KMS-11 (cell line): ENCODE measurements at regions not wholly inside any gene's neighbourhood (a gene's known extent, or its start where the extent isn't known, plus 50 kb on each side); places are given as distances from the start of the nearest gene placed in this dataset.

ENCODE experiments used
- H2AFZ ChIP-seq: fragments of 200-600 bp; sonication (generic); 2 replicates; pipeline ENCODE4 v1.6.1; 2016; ENCODE audit warnings: antibody characterized with exemption, mixed run types, low read depth
- H3K27ac ChIP-seq: fragments of 200-600 bp; sonication (generic); 2 replicates; pipeline ENCODE4 v1.6.1; 2016; ENCODE audit warnings: mild to moderate bottlenecking, mixed run types
- H3K27me3 ChIP-seq: fragments of 200-600 bp; sonication (generic); 2 replicates; pipeline ENCODE4 v1.6.1; 2017; ENCODE audit warnings: mild to moderate bottlenecking, low read depth, mixed run types, moderate library complexity; ENCODE audit not compliant: insufficient read depth
- H3K36me3 ChIP-seq: fragments of 200-600 bp; sonication (generic); 2 replicates; pipeline ENCODE4 v1.6.1; 2017; ENCODE audit warnings: mild to moderate bottlenecking, mixed run types; ENCODE audit not compliant: insufficient read depth
- H3K4me1 ChIP-seq: fragments of 200-600 bp; sonication (generic); 2 replicates; pipeline ENCODE4 v1.6.1; 2016; ENCODE audit warnings: mild to moderate bottlenecking, low read depth, mixed run types; ENCODE audit not compliant: poor library complexity, severe bottlenecking
- H3K4me2 ChIP-seq: fragments of 200-600 bp; sonication (generic); 2 replicates; pipeline ENCODE4 v1.7.0; 2016; ENCODE audit warnings: mild to moderate bottlenecking, mixed run types
- H3K4me3 ChIP-seq: fragments of 200-600 bp; sonication (generic); IDR thresholded peaks from 2 replicates; pipeline ENCODE4 v1.6.1; 2017; ENCODE audit warnings: low read depth, low read length, mixed read lengths; ENCODE audit not compliant: insufficient read depth
- H3K79me2 ChIP-seq: fragments of 200-600 bp; sonication (generic); 2 replicates; pipeline ENCODE4 v1.6.1; 2016; ENCODE audit warnings: low read depth, mixed run types; ENCODE audit not compliant: insufficient read depth
- H3K9ac ChIP-seq: fragments of 200-600 bp; sonication (generic); 2 replicates; pipeline ENCODE4 v1.6.1; 2016; ENCODE audit warnings: mild to moderate bottlenecking, mixed run types
- H4K20me1 ChIP-seq: fragments of 200-600 bp; sonication (generic); 2 replicates; pipeline ENCODE4 v1.6.1; 2016; ENCODE audit warnings: mild to moderate bottlenecking, mixed run types; ENCODE audit not compliant: insufficient read depth
- CTCF ChIP-seq: fragments of 200-600 bp; sonication (generic); conservative IDR thresholded peaks from 2 replicates; pipeline ENCODE4 v1.6.1; 2017; ENCODE audit warnings: low read depth, mild to moderate bottlenecking, antibody characterized with exemption, low read length, moderate library complexity, mixed read lengths

DNA sequence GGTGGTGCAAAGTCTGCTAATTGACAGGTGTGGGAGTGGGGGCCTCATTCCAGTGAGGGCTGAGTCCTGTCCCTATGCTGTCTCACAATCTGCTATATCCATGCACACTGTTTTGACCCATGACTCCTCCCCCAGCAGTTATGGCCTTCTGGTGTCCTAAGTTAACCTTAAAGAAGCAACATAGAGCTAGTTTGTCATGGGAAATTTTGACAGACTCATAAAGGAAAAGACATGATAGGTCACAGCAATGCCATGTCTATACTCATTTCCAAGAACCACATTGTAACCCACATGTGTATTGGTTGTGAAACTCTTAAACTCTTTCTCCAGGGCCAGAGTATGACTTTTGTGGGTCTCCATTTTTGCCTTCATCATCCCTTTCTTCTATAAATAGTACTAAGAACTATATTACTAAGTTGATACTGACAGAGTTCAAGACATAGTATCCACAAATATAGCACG is 78.2 kb upstream of the SLC1A4 start:
- peaks cover 36% of the 10 kb centered on the region for H3K4me1 ChIP-seq
- no peak overlapping the region for H3K4me2 ChIP-seq
- no peak for TF ChIP-seq CTCF
- no peak overlapping the region for H3K9ac ChIP-seq
- H4K20me1 ChIP-seq, result no peaks in the 10 kb centered on the region
- H3K79me2 ChIP-seq, result no peaks in the 10 kb centered on the region
- no peaks in the 10 kb centered on the region for H3K36me3 ChIP-seq
- no peaks in the 10 kb centered on the region for H3K27me3 ChIP-seq
- no peak overlapping the region for H3K27ac ChIP-seq
- H2AFZ ChIP-seq, result no peak overlapping the region
- no peak overlapping the region for H3K4me3 ChIP-seq

DNA sequence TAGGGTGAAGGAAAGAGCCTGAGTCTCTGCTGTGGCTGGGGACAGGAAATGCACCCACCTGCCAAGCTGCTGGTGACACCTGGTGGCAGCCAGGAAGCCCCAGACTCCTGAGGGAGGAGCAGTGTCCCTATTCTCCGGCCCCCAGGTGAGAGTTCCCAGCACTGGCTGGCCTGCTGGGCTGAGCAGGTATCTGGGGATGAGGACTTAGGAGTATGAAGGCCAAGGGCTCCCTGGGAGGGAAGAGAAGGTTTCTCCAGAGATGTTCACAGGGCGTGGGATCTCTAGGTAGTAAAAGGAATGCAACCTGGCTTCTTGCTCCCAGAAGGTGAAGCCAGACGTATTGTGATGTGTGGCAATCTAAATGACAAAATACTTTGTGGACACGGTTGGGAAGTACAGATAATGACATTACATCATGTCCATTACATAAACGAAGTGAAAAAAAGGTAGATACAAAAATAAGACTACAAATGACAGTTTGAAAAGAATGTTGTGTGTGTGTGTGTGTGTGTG is 75.8 kb upstream of the SLC1A4 start:
- H3K36me3 ChIP-seq, result no peaks in the 10 kb centered on the region
- no peak overlapping the region for H3K27ac ChIP-seq
- H3K79me2 ChIP-seq, result peaks cover 2% of the 10 kb centered on the region; the same call in 1 of the 2 replicates
- H3K4me2 ChIP-seq, result no peak overlapping the region; the same call in 1 of the 2 replicates
- H3K4me1 ChIP-seq, result peaks cover 55% of the 10 kb centered on the region
- no peak overlapping the region for H2AFZ ChIP-seq
- no peaks in the 10 kb centered on the region for H3K27me3 ChIP-seq
- no peak overlapping the region for H3K4me3 ChIP-seq
- peak; percentile 38; the same call in 1 of the 2 replicates for TF ChIP-seq CTCF
- H3K9ac ChIP-seq, result no peak overlapping the region
- H4K20me1 ChIP-seq, result no peaks in the 10 kb centered on the region

- no peaks in the 10 kb centered on the region for H3K36me3 ChIP-seq
- no peaks in the 10 kb centered on the region for H4K20me1 ChIP-seq
- H3K4me1 ChIP-seq, result peaks cover 64% of the 10 kb centered on the region
- TF ChIP-seq CTCF, result no peak
- peak overlapping the region; percentile 63; the same call in 1 of the 2 replicates for H3K4me2 ChIP-seq
- peak overlapping the region; percentile 57; the same call in 1 of the 2 replicates for H3K27ac ChIP-seq
- no peak overlapping the region for H3K4me3 ChIP-seq
- no peak overlapping the region for H3K9ac ChIP-seq
- peaks cover 5% of the 10 kb centered on the region; the same call in 1 of the 2 replicates for H3K79me2 ChIP-seq
- H2AFZ ChIP-seq, result no peak overlapping the region
- no peaks in the 10 kb centered on the region for H3K27me3 ChIP-seq
Measured at GRCh38 chr2:64914247-64914646, 75.0 kb upstream of the SLC1A4 start.

GRCh38 chr2:64914735-64915509 is 74.3 kb upstream of the SLC1A4 start:
- Histone ChIP-seq H3K27me3 (no peaks in the 10 kb centered on the region), H3K4me2 (peak overlapping the region; percentile 63), H3K36me3 (no peaks in the 10 kb centered on the region), H3K79me2 (peaks cover 5% of the 10 kb centered on the region; the same call in 1 of the 2 replicates), H3K4me3 (no peak overlapping the region), H3K27ac (peak overlapping the region; percentile 57; the same call in 1 of the 2 replicates), H4K20me1 (no peaks in the 10 kb centered on the region), H2AFZ (peak overlapping the region; percentile 6; the same call in 1 of the 2 replicates), H3K4me1 (peaks cover 67% of the 10 kb centered on the region), H3K9ac (peak overlapping the region; percentile 4; the same call in 1 of the 2 replicates)
- TF ChIP-seq CTCF, result no peak
